HUES64 (cell line): ENCODE measurements at regions not wholly inside any gene's neighbourhood (a gene's known extent, or its start where the extent isn't known, plus 50 kb on each side); places are given as distances from the start of the nearest gene placed in this dataset.
"Not testable (repeated sequence)": the region's sequence is repeated elsewhere in the genome, so short reads cannot be mapped to it uniquely, and the experiment has no call there.

Experiments used
- H3K27ac ChIP-seq: 2 replicates; pipeline ENCODE4 v1.7.0; 2013; ENCODE audit warnings: low read depth, low read length, inconsistent platforms
- H3K27me3 ChIP-seq: 2 replicates; pipeline ENCODE4 v1.6.1; 2013; ENCODE audit warnings: mild to moderate bottlenecking, low read length; ENCODE audit not compliant: insufficient read depth
- H3K36me3 ChIP-seq: 2 replicates; pipeline ENCODE4 v1.6.1; 2013; ENCODE audit warnings: mild to moderate bottlenecking, low read length; ENCODE audit not compliant: insufficient read depth
- H3K4me1 ChIP-seq: 2 replicates; pipeline ENCODE4 v1.6.1; 2013; ENCODE audit warnings: mild to moderate bottlenecking, low read length, moderate library complexity; ENCODE audit not compliant: insufficient read depth
- H3K4me3 ChIP-seq: 2 replicates; pipeline ENCODE4 v1.5.1; 2013; ENCODE audit warnings: mild to moderate bottlenecking, low read length, moderate library complexity
- H3K9ac ChIP-seq: 2 replicates; pipeline ENCODE4 v1.6.1; 2013; ENCODE audit warnings: mild to moderate bottlenecking, low read depth, low read length
- H3K9me3 ChIP-seq: 2 replicates; pipeline ENCODE4 v1.6.1; 2013; ENCODE audit warnings: low read depth, low read length; ENCODE audit not compliant: insufficient read depth
- WGBS: fragments of 150-250, 120-280 bp; methylation state at CpG from one replicate; pipeline ENCODE4 v1.1.7; 2013; ENCODE audit warnings: missing lambda C conversion rate; 5-methylcytosine and 5-hydroxymethylcytosine counted together

- Histone ChIP-seq H3K9me3 (no peaks in the 10 kb centered on the region), H3K9ac (no peak overlapping the region), H3K36me3 (no peaks in the 10 kb centered on the region), H3K27ac (no peak overlapping the region), H3K4me3 (no peak overlapping the region), H3K4me1 (peaks cover 35% of the 10 kb centered on the region), H3K27me3 (no peaks in the 10 kb centered on the region)
- 100% methylated on average over 1 of the region's 1 CpG for WGBS
Observed at GRCh38 chr5:116951219-116951618, 376.6 kb upstream of the SEMA6A start.

DNA sequence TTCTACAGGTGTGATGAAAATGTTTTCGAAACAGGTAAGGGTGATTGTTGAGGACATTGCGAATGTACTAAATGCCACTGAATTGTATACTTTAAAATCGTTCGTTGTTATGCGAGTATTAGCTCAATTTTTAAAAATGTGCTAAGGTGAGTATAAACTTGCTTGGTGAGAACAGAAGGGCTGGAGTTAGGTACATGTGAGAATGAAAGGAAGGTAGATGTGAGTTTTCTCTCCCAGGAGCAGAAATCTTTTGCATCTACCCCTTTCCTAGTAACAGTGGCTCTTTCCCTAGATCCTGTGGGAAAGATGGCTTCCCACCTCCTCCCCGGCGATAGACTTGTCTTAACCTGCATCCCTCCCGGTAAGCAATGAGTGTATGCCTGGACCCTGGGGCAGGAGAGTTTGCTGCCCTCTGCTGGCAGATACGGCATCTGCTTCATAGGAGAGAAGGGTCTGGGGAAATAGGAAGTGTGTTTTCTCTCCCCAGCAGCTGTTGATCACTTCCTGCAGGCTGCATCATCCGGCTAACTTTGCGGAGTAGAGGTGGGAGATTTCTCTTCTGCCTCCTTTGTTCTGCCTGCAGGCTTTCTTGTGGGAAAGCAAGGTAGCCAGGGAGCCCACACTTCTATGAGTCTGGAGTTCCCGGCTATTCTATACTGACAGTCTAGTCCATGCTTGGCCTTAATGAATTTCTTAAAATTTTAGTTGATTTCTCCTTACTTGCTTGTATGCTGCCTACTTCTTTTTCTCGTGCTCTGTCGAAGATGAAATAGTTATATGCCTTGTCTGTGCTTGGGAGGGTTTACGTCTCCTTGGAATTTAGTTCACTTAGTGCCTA is 373.3 kb upstream of the SEMA6A start:
- Histone ChIP-seq H3K4me1 (peaks cover 36% of the 10 kb centered on the region), H3K36me3 (no peaks in the 10 kb centered on the region), H3K27me3 (no peaks in the 10 kb centered on the region), H3K4me3 (no peak overlapping the region), H3K9ac (no peak overlapping the region), H3K27ac (peak overlapping the region; percentile 48; the same call in 1 of the 2 replicates), H3K9me3 (no peaks in the 10 kb centered on the region)
- WGBS, result 85% methylated on average over 15 of the region's 15 CpGs

GRCh38 chr5:116945613-116946382 is 371.2 kb upstream of the SEMA6A start:
- not testable (repeated sequence) for H3K27me3 ChIP-seq, H3K4me3 ChIP-seq, H3K9ac ChIP-seq, H3K9me3 ChIP-seq, H3K36me3 ChIP-seq
- Histone ChIP-seq H3K27ac (peak overlapping the region; percentile 72; the same call in 1 of the 2 replicates), H3K4me1 (peaks cover 38% of the 10 kb centered on the region)
- WGBS, result 23% methylated on average over 17 of the region's 17 CpGs

- WGBS, result 66% methylated on average over 5 of the region's 5 CpGs
- peaks cover 47% of the 10 kb centered on the region for H3K4me1 ChIP-seq
- no peaks in the 10 kb centered on the region for H3K9me3 ChIP-seq
- no peaks in the 10 kb centered on the region for H3K27me3 ChIP-seq
- H3K27ac ChIP-seq, result peak overlapping the region; percentile 47
- no peak overlapping the region for H3K4me3 ChIP-seq
- H3K36me3 ChIP-seq, result no peaks in the 10 kb centered on the region
- no peak overlapping the region for H3K9ac ChIP-seq
Observed at GRCh38 chr5:116944183-116944582, 369.6 kb upstream of the SEMA6A start.

DNA sequence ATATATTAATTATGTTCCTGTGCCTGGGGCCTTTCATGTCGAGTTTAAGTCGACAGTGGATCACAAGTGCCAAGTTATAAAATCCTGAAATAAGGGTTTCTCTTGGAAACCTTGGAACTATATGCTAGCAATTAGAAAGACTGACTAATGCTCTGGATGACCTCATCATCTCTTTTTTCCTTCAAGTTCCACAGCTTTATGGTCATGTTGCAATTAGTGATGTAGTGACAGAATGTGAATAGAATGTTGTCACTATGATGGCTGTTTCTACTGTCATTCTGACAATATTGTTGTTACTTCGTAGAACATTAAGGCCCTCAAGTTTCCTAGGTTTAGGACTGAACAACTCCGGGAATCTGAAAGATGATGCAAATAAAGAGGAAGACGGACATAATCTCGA is 368.0 kb upstream of the SEMA6A start:
- H3K36me3 ChIP-seq, result no peaks in the 10 kb centered on the region
- H3K27ac ChIP-seq, result no peak overlapping the region
- no peak overlapping the region for H3K4me3 ChIP-seq
- H3K9me3 ChIP-seq, result no peaks in the 10 kb centered on the region
- peaks cover 56% of the 10 kb centered on the region for H3K4me1 ChIP-seq
- WGBS, result 97% methylated on average over 6 of the region's 6 CpGs
- H3K27me3 ChIP-seq, result no peaks in the 10 kb centered on the region
- no peak overlapping the region for H3K9ac ChIP-seq

DNA sequence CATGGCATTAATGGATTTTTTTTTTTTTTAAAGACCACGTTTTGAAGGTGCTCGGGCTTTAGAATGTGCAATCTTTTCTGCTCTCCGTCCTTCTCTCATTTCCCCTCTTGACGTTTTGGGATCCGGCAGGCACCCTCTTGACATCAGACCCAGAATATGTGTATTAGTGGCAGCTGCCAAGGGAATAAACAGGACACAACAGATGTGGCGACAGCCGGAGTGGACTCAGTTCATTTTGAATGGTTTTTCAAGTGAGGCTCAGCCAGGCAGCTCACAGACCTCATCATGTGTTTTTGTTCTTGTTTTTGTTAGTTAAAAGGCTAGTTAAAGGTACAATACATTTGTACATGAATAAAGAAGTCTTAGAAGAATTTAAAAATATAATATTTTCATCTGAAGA is 365.0 kb upstream of the SEMA6A start:
- Histone ChIP-seq H3K27me3 (no peaks in the 10 kb centered on the region), H3K36me3 (no peaks in the 10 kb centered on the region), H3K4me1 (peaks cover 49% of the 10 kb centered on the region), H3K9me3 (no peaks in the 10 kb centered on the region), H3K9ac (peak overlapping the region; percentile 18), H3K4me3 (no peak overlapping the region), H3K27ac (peak overlapping the region; percentile 20; the same call in 1 of the 2 replicates)
- WGBS, result 76% methylated on average over 7 of the region's 7 CpGs

GRCh38 chr5:116938488-116938887 is 363.9 kb upstream of the SEMA6A start:
- peak overlapping the region; percentile 35 for H3K9ac ChIP-seq
- no peaks in the 10 kb centered on the region for H3K9me3 ChIP-seq
- H3K4me1 ChIP-seq, result peaks cover 38% of the 10 kb centered on the region
- H3K36me3 ChIP-seq, result no peaks in the 10 kb centered on the region
- no peaks in the 10 kb centered on the region for H3K27me3 ChIP-seq
- H3K27ac ChIP-seq, result peak overlapping the region; percentile 86
- WGBS, result 10% methylated on average over 1 of the region's 1 CpG
- peak overlapping the region; percentile 17; the same call in 1 of the 2 replicates for H3K4me3 ChIP-seq

GRCh38 chr5:116935561-116936162 is 361.0 kb upstream of the SEMA6A start:
- H3K9me3 ChIP-seq, result no peaks in the 10 kb centered on the region
- WGBS, result 96% methylated on average over 2 of the region's 2 CpGs
- no peak overlapping the region for H3K9ac ChIP-seq

DNA sequence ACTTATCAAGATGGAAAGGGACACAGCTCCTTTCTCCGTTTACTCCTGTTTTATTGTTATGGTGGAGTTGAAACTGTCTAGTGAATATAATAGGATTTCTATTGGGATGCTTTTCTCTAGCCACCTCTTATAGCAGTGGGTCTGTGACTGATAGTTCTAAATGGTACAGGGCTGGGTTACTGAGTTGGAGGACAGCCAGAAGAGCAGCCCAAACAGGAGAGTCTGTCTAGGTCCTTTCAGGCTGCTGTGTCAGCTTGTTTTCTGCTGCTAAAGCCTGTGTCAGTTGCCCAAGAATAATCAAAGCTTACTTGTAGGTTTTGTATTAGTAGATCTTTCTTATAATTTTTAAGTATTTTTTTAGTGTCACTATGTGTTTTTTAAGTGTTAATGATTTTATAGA is 356.0 kb upstream of the SEMA6A start:
- 60% methylated on average over 1 of the region's 1 CpG for WGBS
- H3K9me3 ChIP-seq, result no peaks in the 10 kb centered on the region
- H3K9ac ChIP-seq, result no peak overlapping the region
- no peaks in the 10 kb centered on the region for H3K27me3 ChIP-seq
- no peak overlapping the region for H3K4me3 ChIP-seq
- H3K27ac ChIP-seq, result no peak overlapping the region
- no peaks in the 10 kb centered on the region for H3K36me3 ChIP-seq
- no peaks in the 10 kb centered on the region for H3K4me1 ChIP-seq

More at GRCh38 chr5:116935561-116936162, 361.0 kb upstream of the SEMA6A start:
- H3K36me3 ChIP-seq, result no peaks in the 10 kb centered on the region
- H3K4me1 ChIP-seq, result peaks cover 26% of the 10 kb centered on the region
- H3K27me3 ChIP-seq, result no peaks in the 10 kb centered on the region
- no peak overlapping the region for H3K27ac ChIP-seq
- no peak overlapping the region for H3K4me3 ChIP-seq

GRCh38 chr5:116923344-116923743 is 348.7 kb upstream of the SEMA6A start:
- Histone ChIP-seq H3K27ac (no peak overlapping the region), H3K9ac (no peak overlapping the region), H3K36me3 (no peaks in the 10 kb centered on the region), H3K4me3 (no peak overlapping the region), H3K27me3 (no peaks in the 10 kb centered on the region), H3K4me1 (peaks cover 18% of the 10 kb centered on the region; the same call in 1 of the 2 replicates), H3K9me3 (no peaks in the 10 kb centered on the region)
- WGBS, result 78% methylated on average over 1 of the region's 2 CpGs

- Histone ChIP-seq H3K9me3 (no peaks in the 10 kb centered on the region), H3K4me3 (no peak overlapping the region), H3K36me3 (no peaks in the 10 kb centered on the region), H3K9ac (no peak overlapping the region), H3K27me3 (no peaks in the 10 kb centered on the region), H3K27ac (no peak overlapping the region), H3K4me1 (peaks cover 18% of the 10 kb centered on the region; the same call in 1 of the 2 replicates)
Observed at GRCh38 chr5:116922532-116922931, 347.9 kb upstream of the SEMA6A start.
